AG04449 (cell line): ENCODE measurements at regions not wholly inside any gene's neighbourhood (a gene's known extent, or its start where the extent isn't known, plus 50 kb on each side); places are given as distances from the start of the nearest gene placed in this dataset.

Experiments used
- CTCF ChIA-PET: fragments of 350-600 bp; formaldehyde crosslinking; extraction: SDS; loops from one replicate; lab custom pipeline; 2021; ENCODE audit warnings: antibody characterized with exemption; lab: Yijun Ruan, JAX
- POLR2A ChIA-PET: fragments of 400-600, 350-600 bp; formaldehyde crosslinking; extraction: SDS; loops from one replicate; lab custom pipeline; 2020; ENCODE audit warnings: antibody characterized with exemption, inconsistent platforms; lab: Yijun Ruan, JAX
- DNase-seq: peaks from one replicate; pipeline ENCODE4 v3.0.0-alpha.2; 2010; ENCODE audit warnings: low read depth, low spot score
- H3K4me3 ChIP-seq: 2 replicates; pipeline ENCODE4 v1.5.1; 2011; ENCODE audit warnings: low read depth, mild to moderate bottlenecking, control low read depth, low read length
- CTCF ChIP-seq: IDR thresholded peaks from one replicate; pipeline ENCODE4 v1.5.1; 2011; ENCODE audit warnings: mild to moderate bottlenecking, moderate library complexity, low read length, control low read depth, inconsistent platforms; ENCODE audit not compliant: insufficient read depth; ENCODE audit errors: missing control alignments

GRCh38 chr10:43749145-43749576, 100.5 kb upstream of the ZNF32 start:
- POLR2A ChIA-PET, result no interaction called here
- no peak for TF ChIP-seq CTCF
- DNase-seq, result no peak
- H3K4me3 ChIP-seq, result no peak overlapping the region
- CTCF ChIA-PET, result no interaction called here

GRCh38 chr10:43748560-43748959, 99.9 kb upstream of the ZNF32 start:
- ChIA-PET CTCF (no interaction called here), POLR2A (no interaction called here)
- no peak overlapping the region for H3K4me3 ChIP-seq
- DNase-seq, result no peak
- TF ChIP-seq CTCF, result no peak

- ChIA-PET POLR2A (interaction anchor here (0.6 kb wide), 1 partner anchor 11 kb away, joined by 5 read pairs; no protein-coding TSS in a partner anchor), CTCF (interaction anchor here (0.9 kb wide), 1 partner anchor 10 kb away, joined by 3 read pairs; no protein-coding TSS in a partner anchor)
- DNase-seq, result no peak
- no peak for TF ChIP-seq CTCF
- H3K4me3 ChIP-seq, result no peak overlapping the region
Measured at GRCh38 chr10:43746906-43747305, 98.2 kb upstream of the ZNF32 start.

GRCh38 chr10:43739161-43739560, 90.5 kb upstream of the ZNF32 start:
- ChIA-PET POLR2A (no interaction called here), CTCF (no interaction called here)
- no peak for TF ChIP-seq CTCF
- no peak overlapping the region for H3K4me3 ChIP-seq
- DNase-seq, result peak; percentile 28

GRCh38 chr10:43737003-43737402, 88.3 kb upstream of the ZNF32 start:
- H3K4me3 ChIP-seq, result no peak overlapping the region
- ChIA-PET POLR2A (no interaction called here), CTCF (interaction anchor here (1.2 kb wide), 1 partner anchor 10 kb away, joined by 3 read pairs; no protein-coding TSS in a partner anchor)
- TF ChIP-seq CTCF, result no peak
- no peak for DNase-seq

- POLR2A ChIA-PET, result interaction anchor here (0.5 kb wide), 1 partner anchor 11 kb away, joined by 5 read pairs; no protein-coding TSS in a partner anchor
- peak; percentile 17 for DNase-seq
- no peak for TF ChIP-seq CTCF
- no peak overlapping the region for H3K4me3 ChIP-seq
- CTCF ChIA-PET, result interaction anchor here (1.2 to 1.5 kb wide), 2 partner anchors 12 to 45 kb away, joined by 3 to 4 read pairs; no protein-coding TSS in a partner anchor
Measured at GRCh38 chr10:43735907-43736306, 87.2 kb upstream of the ZNF32 start.
